ENCODE measurements at regions not wholly inside any gene's neighbourhood (a gene's known extent, or its start where the extent isn't known, plus 50 kb on each side); places are given as distances from the start of the nearest gene placed in this dataset.

DNA sequence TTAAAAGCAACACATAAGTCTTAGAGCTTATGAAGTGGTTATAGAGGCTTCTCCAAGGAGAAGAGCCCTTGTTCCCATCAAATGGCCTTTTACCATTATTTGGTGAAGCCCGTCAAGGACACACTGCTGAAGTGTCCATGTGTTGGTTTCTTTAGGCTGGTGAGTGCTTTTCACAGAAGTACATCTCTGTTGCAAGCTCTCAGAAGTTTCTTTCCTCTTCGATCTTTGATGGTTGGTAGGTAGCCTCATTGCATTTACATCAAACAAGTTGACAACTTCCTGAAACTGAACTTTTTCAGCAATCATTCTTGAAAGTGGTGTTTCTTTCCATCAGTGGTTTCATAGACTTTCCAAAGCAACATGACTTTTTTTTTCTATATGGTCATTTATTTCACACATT is 465.6 kb downstream of the HDGFL1 start:
- no peaks in the 10 kb centered on the region for H3K27me3 Mint-ChIP-seq (ENCODE audit: unreplicated experiment)
- TF ChIP-seq, protein P1, sequence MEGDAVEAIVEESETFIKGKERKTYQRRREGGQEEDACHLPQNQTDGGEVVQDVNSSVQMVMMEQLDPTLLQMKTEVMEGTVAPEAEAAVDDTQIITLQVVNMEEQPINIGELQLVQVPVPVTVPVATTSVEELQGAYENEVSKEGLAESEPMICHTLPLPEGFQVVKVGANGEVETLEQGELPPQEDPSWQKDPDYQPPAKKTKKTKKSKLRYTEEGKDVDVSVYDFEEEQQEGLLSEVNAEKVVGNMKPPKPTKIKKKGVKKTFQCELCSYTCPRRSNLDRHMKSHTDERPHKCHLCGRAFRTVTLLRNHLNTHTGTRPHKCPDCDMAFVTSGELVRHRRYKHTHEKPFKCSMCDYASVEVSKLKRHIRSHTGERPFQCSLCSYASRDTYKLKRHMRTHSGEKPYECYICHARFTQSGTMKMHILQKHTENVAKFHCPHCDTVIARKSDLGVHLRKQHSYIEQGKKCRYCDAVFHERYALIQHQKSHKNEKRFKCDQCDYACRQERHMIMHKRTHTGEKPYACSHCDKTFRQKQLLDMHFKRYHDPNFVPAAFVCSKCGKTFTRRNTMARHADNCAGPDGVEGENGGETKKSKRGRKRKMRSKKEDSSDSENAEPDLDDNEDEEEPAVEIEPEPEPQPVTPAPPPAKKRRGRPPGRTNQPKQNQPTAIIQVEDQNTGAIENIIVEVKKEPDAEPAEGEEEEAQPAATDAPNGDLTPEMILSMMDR (IDR thresholded peaks at IDR 0.05; ENCODE audit: partially characterized antibody, unreplicated experiment): no peak
- DNase-seq: no peak
- no peak overlapping the region for H3K4me3 Mint-ChIP-seq (ENCODE audit: unreplicated experiment)
- no peaks in the 10 kb centered on the region for H3K9me3 Mint-ChIP-seq (ENCODE audit: unreplicated experiment)
- H3K4me1 Mint-ChIP-seq (ENCODE audit: low read depth, unreplicated experiment): no peaks in the 10 kb centered on the region
- H3K27ac Mint-ChIP-seq (ENCODE audit: unreplicated experiment): no peak overlapping the region
- H3K36me3 Mint-ChIP-seq (ENCODE audit: unreplicated experiment): no peaks in the 10 kb centered on the region

DNA sequence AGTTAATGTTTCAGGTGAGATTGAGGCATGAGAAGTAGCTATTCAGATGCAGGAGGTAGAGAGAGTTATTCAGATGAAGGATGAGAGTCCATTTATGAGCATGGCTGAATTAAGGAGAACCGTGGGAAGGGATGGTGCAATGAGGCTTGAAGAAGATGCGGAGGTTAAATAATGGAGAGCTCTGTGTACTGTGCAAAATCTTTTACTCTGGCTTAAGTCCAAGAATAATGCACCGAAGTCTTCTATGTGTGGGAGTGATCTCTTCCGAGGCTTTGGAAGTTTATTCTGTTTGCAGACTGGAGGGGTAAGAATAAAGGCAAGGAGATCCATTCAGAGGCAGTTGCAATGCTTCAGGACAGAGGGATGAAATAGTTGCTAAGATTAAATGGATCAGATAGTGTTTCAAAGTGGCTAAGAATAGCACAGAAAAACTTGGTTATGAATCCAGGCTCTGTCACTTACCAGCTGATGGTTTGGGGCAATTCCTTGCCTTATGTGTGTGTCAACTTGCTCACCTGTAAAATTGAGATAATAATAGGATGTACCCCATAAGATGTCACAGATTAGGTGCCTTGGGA is 467.1 kb downstream of the HDGFL1 start:
- Mint-ChIP-seq H3K27me3 (ENCODE audit: unreplicated experiment) (no peaks in the 10 kb centered on the region), H3K36me3 (ENCODE audit: unreplicated experiment) (no peaks in the 10 kb centered on the region), H3K27ac (ENCODE audit: unreplicated experiment) (no peak overlapping the region), H3K4me3 (ENCODE audit: unreplicated experiment) (no peak overlapping the region), H3K9me3 (ENCODE audit: unreplicated experiment) (no peaks in the 10 kb centered on the region), H3K4me1 (ENCODE audit: low read depth, unreplicated experiment) (no peaks in the 10 kb centered on the region)
- no peak for DNase-seq
- TF ChIP-seq, protein P1 (IDR thresholded peaks at IDR 0.05; ENCODE audit: partially characterized antibody, unreplicated experiment): no peak

DNA sequence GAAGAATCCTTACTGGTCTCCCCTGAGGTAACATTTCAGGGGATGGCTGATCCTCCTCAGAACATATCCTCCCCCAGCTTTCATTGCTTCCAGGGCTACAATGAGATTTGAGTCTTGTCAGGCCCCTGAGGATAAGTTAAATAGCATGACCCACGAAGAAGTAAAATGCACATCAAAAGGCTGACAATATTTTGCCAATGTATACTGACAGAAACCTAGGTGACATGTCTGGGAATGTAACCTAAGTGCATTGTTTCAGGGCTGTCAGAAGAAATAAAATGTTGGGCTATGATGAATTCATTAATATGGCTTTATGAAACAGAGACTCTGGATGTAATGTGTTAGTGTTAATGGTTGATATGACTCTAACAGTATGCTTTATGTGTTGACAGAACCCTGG is 471.5 kb downstream of the HDGFL1 start:
- Mint-ChIP-seq H3K27me3 (ENCODE audit: unreplicated experiment) (no peaks in the 10 kb centered on the region), H3K9me3 (ENCODE audit: unreplicated experiment) (no peaks in the 10 kb centered on the region), H3K27ac (ENCODE audit: unreplicated experiment) (no peak overlapping the region), H3K4me1 (ENCODE audit: low read depth, unreplicated experiment) (no peaks in the 10 kb centered on the region), H3K36me3 (ENCODE audit: unreplicated experiment) (no peaks in the 10 kb centered on the region), H3K4me3 (ENCODE audit: unreplicated experiment) (no peak overlapping the region)
- DNase-seq: no peak
- TF ChIP-seq, protein P1 (IDR thresholded peaks at IDR 0.05; ENCODE audit: partially characterized antibody, unreplicated experiment): no peak

DNA sequence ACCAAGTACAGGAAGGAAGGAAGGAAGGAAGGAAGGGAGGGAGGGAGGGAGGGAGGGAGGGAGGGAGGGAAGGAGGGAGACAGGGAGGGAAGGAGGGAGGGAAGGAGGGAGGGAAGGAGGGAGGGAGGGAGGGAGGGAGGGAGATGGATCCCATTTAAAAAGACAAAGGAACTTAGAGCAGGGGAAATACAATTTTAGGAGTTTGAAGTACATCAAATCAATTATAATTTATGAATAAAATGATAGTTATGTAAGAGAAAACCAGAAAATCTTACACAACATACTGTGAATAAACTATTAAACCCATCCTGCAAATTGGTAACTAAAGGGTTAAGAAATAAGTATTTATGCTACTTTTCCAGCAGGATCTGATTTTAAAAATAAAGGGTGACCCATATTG is 475.9 kb downstream of the HDGFL1 start:
- no peak for DNase-seq
- Mint-ChIP-seq H3K4me3 (ENCODE audit: unreplicated experiment) (no peak overlapping the region), H3K27ac (ENCODE audit: unreplicated experiment) (no peak overlapping the region), H3K9me3 (ENCODE audit: unreplicated experiment) (no peaks in the 10 kb centered on the region), H3K27me3 (ENCODE audit: unreplicated experiment) (no peaks in the 10 kb centered on the region), H3K36me3 (ENCODE audit: unreplicated experiment) (no peaks in the 10 kb centered on the region), H3K4me1 (ENCODE audit: low read depth, unreplicated experiment) (no peaks in the 10 kb centered on the region)
- TF ChIP-seq, protein P1 (IDR thresholded peaks at IDR 0.05; ENCODE audit: partially characterized antibody, unreplicated experiment): no peak

DNA sequence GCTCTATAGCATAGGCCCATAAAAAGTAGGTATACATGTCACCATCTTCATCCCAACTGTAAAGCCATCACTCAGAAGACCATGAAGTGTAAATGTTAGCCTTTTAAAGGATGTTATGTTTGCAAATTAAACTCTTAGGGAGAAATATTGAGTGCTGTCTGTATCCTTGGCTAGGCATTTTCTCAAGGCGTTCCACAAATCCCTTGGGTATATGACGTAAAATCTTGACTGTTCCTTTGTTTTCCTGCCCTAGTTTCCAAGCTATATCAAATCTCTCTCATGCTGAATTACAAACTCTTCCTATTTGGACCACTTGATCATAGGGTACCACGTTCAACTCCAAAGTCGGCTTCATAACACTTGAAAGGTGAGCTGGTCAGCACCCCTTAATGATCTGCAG is 486.2 kb downstream of the HDGFL1 start:
- DNase-seq: no peak
- Mint-ChIP-seq H3K36me3 (ENCODE audit: unreplicated experiment) (peaks cover 16% of the 10 kb centered on the region), H3K27me3 (ENCODE audit: unreplicated experiment) (no peaks in the 10 kb centered on the region), H3K9me3 (ENCODE audit: unreplicated experiment) (peaks cover 3% of the 10 kb centered on the region), H3K4me1 (ENCODE audit: low read depth, unreplicated experiment) (no peaks in the 10 kb centered on the region), H3K4me3 (ENCODE audit: unreplicated experiment) (no peak overlapping the region), H3K27ac (ENCODE audit: unreplicated experiment) (no peak overlapping the region)
- TF ChIP-seq, protein P1 (IDR thresholded peaks at IDR 0.05; ENCODE audit: partially characterized antibody, unreplicated experiment): no peak
